HepG2 (cell line): ENCODE measurements at regions not wholly inside any gene's neighbourhood (a gene's known extent, or its start where the extent isn't known, plus 50 kb on each side); places are given as distances from the start of the nearest gene placed in this dataset.

Source experiments
- EHMT2 ChIP-seq: fragments of 200-600 bp; sonication (generic); IDR thresholded peaks from 2 replicates; pipeline ENCODE4 v1.7.0; 2017; ENCODE audit warnings: antibody characterized with exemption, low read depth, low read length, borderline replicate concordance
- MAFF ChIP-seq: IDR thresholded peaks from 2 replicates; pipeline ENCODE4 v1.6.1; 2011; ENCODE audit warnings: low read depth, low read length, improper control_type of control experiment
- PRPF4 ChIP-seq: fragments of 200-400 bp; formaldehyde crosslinking; IDR thresholded peaks from 2 replicates; pipeline ENCODE4 v1.6.1; 2016; ENCODE audit warnings: low read length, low read depth; ENCODE audit not compliant: poor library complexity, severe bottlenecking
- RXRB ChIP-seq: IDR thresholded peaks from 2 replicates; pipeline ENCODE4 v1.6.1; 2016; ENCODE audit warnings: borderline replicate concordance, missing genetic modification reagents, missing compliant biosample characterization
- SNAI1 ChIP-seq: sonication (generic); formaldehyde crosslinking; IDR thresholded peaks from 2 replicates; pipeline ENCODE4 v1.5.0; 2020; ENCODE audit warnings: mild to moderate bottlenecking, missing genetic modification reagents, borderline replicate concordance
- SRY ChIP-seq: sonication (generic); formaldehyde crosslinking; IDR thresholded peaks from 2 replicates; pipeline ENCODE4 v1.8.0; 2022; ENCODE audit warnings: mild to moderate bottlenecking, missing genetic modification reagents
- ZFP1 ChIP-seq: IDR thresholded peaks from 2 replicates; pipeline ENCODE4 v1.6.1; 2016
- ZNF317 ChIP-seq: sonication (generic); formaldehyde crosslinking; IDR thresholded peaks from 2 replicates; pipeline ENCODE4 v1.5.0; 2020; ENCODE audit warnings: mild to moderate bottlenecking, missing genetic modification reagents
- ZNF432 ChIP-seq: sonication (generic); formaldehyde crosslinking; IDR thresholded peaks from 2 replicates; pipeline ENCODE4 v1.5.0; 2020; ENCODE audit warnings: missing genetic modification reagents, mild to moderate bottlenecking, borderline replicate concordance
- ZSCAN31 ChIP-seq: sonication (generic); formaldehyde crosslinking; IDR thresholded peaks from 2 replicates; pipeline ENCODE4 v1.5.0; 2020; ENCODE audit warnings: low read depth, mild to moderate bottlenecking, missing genetic modification reagents
- TF ChIP-seq, protein P1 (sequence below): sonication (generic); formaldehyde crosslinking; IDR thresholded peaks from 2 replicates; pipeline ENCODE4 v1.8.1; 2023; ENCODE audit warnings: missing genetic modification reagents, inconsistent platforms, borderline replicate concordance
- TF ChIP-seq, protein P2 (sequence below): sonication (generic); formaldehyde crosslinking; IDR thresholded peaks from 2 replicates; pipeline ENCODE4 v1.9.0; 2022; ENCODE audit warnings: missing genetic modification reagents, mild to moderate bottlenecking, borderline replicate concordance
- TF ChIP-seq, protein P3 (sequence below): IDR thresholded peaks from 2 replicates; pipeline ENCODE4 v1.4.0; 2020; ENCODE audit warnings: mild to moderate bottlenecking, missing genetic modification reagents
- TF ChIP-seq, protein P4 (sequence below): sonication (generic); formaldehyde crosslinking; IDR thresholded peaks from 2 replicates; pipeline ENCODE4 v1.4.0; 2020; ENCODE audit warnings: missing genetic modification reagents

DNA sequence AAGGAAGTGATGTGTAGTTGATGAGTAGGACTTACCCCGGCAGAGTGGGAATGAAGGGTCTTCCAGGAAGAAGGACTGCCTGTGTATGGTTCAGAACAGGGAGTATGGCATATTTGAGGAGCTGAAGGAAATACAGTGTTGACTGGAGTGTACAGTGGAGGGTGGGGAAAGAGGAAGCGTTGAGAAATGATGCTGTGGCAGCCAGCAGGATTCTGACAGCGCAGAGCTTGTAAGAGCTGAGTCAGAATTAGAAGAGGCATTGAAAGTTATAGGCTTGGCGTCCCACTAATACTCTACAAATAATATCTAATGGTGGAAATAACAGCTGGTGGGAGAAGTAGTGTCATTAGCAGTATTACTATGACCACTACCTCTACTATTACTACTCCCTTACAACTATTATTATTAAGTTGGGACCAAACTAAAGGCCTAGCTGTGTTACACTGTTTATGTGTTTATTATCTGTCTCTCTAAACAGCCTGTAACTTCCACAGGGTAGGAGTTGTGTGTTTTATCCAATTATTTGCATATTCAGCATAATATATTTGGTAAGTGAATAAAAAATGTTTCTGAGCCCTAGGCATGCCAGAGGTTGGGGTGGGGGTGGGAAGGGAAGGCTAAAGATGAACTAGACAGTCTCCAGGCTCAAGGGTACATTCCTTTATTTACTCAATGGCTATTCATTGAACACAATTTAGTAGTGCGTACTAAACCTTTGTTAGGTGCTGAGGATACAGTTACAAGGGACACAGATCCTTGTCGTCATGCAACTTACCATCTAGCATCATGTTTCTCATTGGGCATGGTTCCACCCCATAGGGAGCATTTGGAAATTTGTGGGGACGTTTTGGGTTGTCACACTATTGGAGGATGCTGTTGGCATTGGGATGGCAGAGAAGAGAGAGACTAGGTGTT is 428.8 kb upstream of the ONECUT1 start (continued):
- TF ChIP-seq EHMT2 (0 out of 2 replicates have a peak, but pooled peaks have one; percentile 25), ZFP1 (CRISPR knock-in tag) (no peak), MAFF (peak; percentile 91), PRPF4 (no peak), ZNF432 (no peak), ZSCAN31 (CRISPR knock-in tag) (no peak), RXRB (CRISPR knock-in tag) (no peak), ZNF317 (no peak), SNAI1 (no peak), SRY (CRISPR knock-in tag) (no peak)
- TF ChIP-seq, protein P1, sequence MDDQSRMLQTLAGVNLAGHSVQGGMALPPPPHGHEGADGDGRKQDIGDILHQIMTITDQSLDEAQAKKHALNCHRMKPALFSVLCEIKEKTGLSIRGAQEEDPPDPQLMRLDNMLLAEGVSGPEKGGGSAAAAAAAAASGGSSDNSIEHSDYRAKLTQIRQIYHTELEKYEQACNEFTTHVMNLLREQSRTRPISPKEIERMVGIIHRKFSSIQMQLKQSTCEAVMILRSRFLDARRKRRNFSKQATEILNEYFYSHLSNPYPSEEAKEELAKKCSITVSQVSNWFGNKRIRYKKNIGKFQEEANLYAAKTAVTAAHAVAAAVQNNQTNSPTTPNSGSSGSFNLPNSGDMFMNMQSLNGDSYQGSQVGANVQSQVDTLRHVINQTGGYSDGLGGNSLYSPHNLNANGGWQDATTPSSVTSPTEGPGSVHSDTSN (CRISPR knock-in tag) = no peak
- TF ChIP-seq, protein P2, sequence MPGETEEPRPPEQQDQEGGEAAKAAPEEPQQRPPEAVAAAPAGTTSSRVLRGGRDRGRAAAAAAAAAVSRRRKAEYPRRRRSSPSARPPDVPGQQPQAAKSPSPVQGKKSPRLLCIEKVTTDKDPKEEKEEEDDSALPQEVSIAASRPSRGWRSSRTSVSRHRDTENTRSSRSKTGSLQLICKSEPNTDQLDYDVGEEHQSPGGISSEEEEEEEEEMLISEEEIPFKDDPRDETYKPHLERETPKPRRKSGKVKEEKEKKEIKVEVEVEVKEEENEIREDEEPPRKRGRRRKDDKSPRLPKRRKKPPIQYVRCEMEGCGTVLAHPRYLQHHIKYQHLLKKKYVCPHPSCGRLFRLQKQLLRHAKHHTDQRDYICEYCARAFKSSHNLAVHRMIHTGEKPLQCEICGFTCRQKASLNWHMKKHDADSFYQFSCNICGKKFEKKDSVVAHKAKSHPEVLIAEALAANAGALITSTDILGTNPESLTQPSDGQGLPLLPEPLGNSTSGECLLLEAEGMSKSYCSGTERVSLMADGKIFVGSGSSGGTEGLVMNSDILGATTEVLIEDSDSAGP (CRISPR knock-in tag) = no peak
- TF ChIP-seq, protein P3, sequence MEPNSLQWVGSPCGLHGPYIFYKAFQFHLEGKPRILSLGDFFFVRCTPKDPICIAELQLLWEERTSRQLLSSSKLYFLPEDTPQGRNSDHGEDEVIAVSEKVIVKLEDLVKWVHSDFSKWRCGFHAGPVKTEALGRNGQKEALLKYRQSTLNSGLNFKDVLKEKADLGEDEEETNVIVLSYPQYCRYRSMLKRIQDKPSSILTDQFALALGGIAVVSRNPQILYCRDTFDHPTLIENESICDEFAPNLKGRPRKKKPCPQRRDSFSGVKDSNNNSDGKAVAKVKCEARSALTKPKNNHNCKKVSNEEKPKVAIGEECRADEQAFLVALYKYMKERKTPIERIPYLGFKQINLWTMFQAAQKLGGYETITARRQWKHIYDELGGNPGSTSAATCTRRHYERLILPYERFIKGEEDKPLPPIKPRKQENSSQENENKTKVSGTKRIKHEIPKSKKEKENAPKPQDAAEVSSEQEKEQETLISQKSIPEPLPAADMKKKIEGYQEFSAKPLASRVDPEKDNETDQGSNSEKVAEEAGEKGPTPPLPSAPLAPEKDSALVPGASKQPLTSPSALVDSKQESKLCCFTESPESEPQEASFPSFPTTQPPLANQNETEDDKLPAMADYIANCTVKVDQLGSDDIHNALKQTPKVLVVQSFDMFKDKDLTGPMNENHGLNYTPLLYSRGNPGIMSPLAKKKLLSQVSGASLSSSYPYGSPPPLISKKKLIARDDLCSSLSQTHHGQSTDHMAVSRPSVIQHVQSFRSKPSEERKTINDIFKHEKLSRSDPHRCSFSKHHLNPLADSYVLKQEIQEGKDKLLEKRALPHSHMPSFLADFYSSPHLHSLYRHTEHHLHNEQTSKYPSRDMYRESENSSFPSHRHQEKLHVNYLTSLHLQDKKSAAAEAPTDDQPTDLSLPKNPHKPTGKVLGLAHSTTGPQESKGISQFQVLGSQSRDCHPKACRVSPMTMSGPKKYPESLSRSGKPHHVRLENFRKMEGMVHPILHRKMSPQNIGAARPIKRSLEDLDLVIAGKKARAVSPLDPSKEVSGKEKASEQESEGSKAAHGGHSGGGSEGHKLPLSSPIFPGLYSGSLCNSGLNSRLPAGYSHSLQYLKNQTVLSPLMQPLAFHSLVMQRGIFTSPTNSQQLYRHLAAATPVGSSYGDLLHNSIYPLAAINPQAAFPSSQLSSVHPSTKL (CRISPR knock-in tag) = peak; percentile 41
- TF ChIP-seq, protein P4, sequence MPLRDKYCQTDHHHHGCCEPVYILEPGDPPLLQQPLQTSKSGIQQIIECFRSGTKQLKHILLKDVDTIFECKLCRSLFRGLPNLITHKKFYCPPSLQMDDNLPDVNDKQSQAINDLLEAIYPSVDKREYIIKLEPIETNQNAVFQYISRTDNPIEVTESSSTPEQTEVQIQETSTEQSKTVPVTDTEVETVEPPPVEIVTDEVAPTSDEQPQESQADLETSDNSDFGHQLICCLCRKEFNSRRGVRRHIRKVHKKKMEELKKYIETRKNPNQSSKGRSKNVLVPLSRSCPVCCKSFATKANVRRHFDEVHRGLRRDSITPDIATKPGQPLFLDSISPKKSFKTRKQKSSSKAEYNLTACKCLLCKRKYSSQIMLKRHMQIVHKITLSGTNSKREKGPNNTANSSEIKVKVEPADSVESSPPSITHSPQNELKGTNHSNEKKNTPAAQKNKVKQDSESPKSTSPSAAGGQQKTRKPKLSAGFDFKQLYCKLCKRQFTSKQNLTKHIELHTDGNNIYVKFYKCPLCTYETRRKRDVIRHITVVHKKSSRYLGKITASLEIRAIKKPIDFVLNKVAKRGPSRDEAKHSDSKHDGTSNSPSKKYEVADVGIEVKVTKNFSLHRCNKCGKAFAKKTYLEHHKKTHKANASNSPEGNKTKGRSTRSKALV (CRISPR knock-in tag) = no peak
